Ovary (tissue), 3 donors: ENCODE measurements at regions not wholly inside any gene's neighbourhood (a gene's known extent, or its start where the extent isn't known, plus 50 kb on each side); places are given as distances from the start of the nearest gene placed in this dataset.

ENCODE experiments used
- CTCF ChIP-seq, 3 donors: fragments of 450-650 bp in 2 of 3; fragments of 200-600 bp in 1 of 3; IDR thresholded peaks; one replicate each; pipeline versions ENCODE4 v1.5.1 to v1.8.0; 2016 to 2022; ENCODE audit warnings: antibody characterized with exemption in 3 of 3, mild to moderate bottlenecking in 1 of 3
- EP300 ChIP-seq: sonication (generic); formaldehyde crosslinking; IDR thresholded peaks from one replicate; pipeline ENCODE4 v1.6.1; 2017; ENCODE audit warnings: antibody characterized with exemption
- donor health status: DM: no; HTN: no; CAD: no.

- TF ChIP-seq EP300 (no peak), CTCF (IDR thresholded peaks at IDR 0.05) (no peak)
These were observed 56.8 kb upstream of the FAM9B start for GRCh38 chrX:9090766-9091165.
